ENCODE measurements at regions not wholly inside any gene's neighbourhood (a gene's known extent, or its start where the extent isn't known, plus 50 kb on each side); places are given as distances from the start of the nearest gene placed in this dataset.

DNA sequence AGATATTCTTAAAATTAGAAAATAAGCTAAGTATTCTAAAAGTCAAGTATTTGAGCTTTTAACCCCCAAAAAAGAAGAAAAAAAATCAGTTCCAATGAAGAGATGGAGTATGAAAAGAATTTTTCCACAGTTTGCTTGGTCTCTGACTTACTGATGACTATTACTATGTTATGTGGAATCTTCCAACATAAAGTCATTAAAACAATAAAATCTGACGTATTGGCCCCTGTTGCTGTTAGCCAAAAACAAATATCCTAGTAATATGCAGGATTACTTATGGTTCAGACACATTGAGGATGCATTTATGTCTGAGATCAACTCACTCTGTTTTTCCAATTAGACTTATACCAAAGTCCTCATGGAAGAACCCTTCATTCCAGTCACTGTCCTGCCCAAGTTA, 517.2 kb upstream of the ADGRL3 start:
- TF ChIP-seq EZH2 (IDR thresholded peaks at IDR 0.05; ENCODE audit: insufficient read depth, poor library complexity, severe bottlenecking) (no peak), EZH2phosphoT487 (IDR thresholded peaks at IDR 0.05; ENCODE audit: insufficient read depth, low read depth) (no peak)

All from GM23248 (cell line).